ENCODE measurements at regions not wholly inside any gene's neighbourhood (a gene's known extent, or its start where the extent isn't known, plus 50 kb on each side); places are given as distances from the start of the nearest gene placed in this dataset.
"Not testable (repeated sequence)": the region's sequence is repeated elsewhere in the genome, so short reads cannot be mapped to it uniquely, and the experiment has no call there.

GRCh38 chr17:22300731-22301352, 608.5 kb downstream of the KCNJ18 start:
- TF ChIP-seq ZFX (IDR thresholded peaks at IDR 0.05; ENCODE audit: borderline replicate concordance) (no peak), CTCF (IDR thresholded peaks at IDR 0.05) (no peak)
- H3K27ac ChIP-seq, result no peak overlapping the region

DNA sequence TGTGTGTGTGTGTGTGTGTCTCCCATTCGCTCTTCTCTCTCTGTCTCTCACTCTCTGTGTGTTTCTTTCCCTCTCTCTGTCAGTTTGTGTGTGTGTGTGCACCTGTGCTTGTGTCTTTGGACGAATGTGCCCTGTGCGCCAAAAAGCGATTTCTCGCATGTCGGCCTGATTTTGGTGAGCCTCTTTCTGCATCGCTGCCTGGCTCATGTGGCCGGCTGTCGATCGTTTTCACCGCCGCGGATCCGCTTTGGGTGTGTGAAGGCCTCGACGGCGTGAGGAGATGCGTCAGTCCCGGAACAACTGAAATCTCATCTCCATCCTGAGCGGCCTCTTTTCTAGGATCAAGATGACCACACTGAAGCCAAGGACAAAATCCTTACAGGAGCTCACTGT, 609.0 kb downstream of the KCNJ18 start:
- H3K27ac ChIP-seq, result no peak overlapping the region
- TF ChIP-seq CTCF (IDR thresholded peaks at IDR 0.05) (no peak), ZFX (IDR thresholded peaks at IDR 0.05; ENCODE audit: borderline replicate concordance) (no peak)

DNA sequence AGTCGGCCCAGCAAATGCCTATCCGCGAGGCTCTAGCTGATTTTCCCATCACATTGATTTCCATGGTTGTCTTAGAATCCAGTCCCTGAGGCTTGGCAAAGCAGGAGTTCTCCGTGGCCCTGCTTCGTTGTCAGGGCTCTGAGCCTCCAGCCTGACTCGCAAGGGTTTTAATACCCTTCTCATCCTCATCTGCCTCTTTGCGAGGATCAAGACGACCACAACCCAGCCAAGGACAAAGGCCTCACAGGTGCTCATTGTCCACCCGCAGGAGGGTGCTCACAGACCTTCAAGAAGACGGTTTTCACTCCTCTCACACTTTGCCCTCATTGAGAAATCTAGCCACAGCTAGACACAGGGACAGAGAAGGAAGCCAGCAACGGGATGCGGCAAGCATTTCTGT, 610.8 kb downstream of the KCNJ18 start:
- H3K27ac ChIP-seq, result no peak overlapping the region
- no peak for TF ChIP-seq CTCF (IDR thresholded peaks at IDR 0.05)
- no peak for TF ChIP-seq ZFX (IDR thresholded peaks at IDR 0.05; ENCODE audit: borderline replicate concordance)

- TF ChIP-seq CTCF (IDR thresholded peaks at IDR 0.05) (no peak), ZFX (IDR thresholded peaks at IDR 0.05; ENCODE audit: borderline replicate concordance) (no peak)
- no peak overlapping the region for H3K27ac ChIP-seq
These were observed 611.5 kb downstream of the KCNJ18 start for GRCh38 chr17:22303865-22304264.

- no peak overlapping the region for H3K27ac ChIP-seq
- TF ChIP-seq ZFX (IDR thresholded peaks at IDR 0.05; ENCODE audit: borderline replicate concordance) (no peak), CTCF (IDR thresholded peaks at IDR 0.05) (no peak)
These were observed 612.5 kb downstream of the KCNJ18 start for GRCh38 chr17:22304667-22305303.

DNA sequence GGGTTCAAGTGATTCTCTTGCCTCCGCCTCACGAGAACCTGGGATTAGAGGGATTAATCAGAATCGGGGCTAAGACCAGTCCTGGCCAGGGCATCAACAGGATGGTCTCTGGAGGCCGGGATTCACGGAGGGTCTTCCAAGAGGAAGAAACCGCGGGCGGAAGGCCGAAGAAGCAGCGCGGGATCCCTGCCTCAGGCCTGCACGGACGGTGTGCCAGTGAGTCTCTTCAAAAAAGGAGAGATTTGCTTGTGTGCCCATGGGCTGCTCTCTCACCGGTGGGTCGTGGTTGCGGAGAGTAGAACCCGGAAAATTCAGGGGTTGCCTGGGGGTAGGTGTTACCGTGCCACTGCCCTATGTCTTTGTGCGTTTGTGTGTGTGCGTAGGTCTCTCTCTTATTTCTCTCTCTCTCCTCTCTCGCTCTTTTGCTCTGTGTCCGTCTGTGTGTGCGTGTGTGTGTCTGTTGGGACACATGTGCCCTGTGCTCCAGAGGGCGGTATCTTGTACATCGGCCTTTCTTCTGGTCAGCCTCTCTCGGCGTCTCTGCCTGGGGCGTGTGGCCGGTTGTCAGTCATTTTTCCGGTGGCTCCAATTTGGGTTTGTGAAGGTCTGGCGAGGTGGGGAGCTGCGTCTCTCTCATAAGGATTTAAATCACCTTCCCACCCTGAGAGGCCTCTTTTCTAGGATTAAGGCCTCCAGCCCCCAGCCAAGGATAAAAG, 613.2 kb downstream of the KCNJ18 start:
- no peak overlapping the region for H3K27ac ChIP-seq
- no peak for TF ChIP-seq ZFX (IDR thresholded peaks at IDR 0.05; ENCODE audit: borderline replicate concordance)
- no peak for TF ChIP-seq CTCF (IDR thresholded peaks at IDR 0.05)

GRCh38 chr17:22310292-22310691, 618.0 kb downstream of the KCNJ18 start:
- not testable (repeated sequence) for H3K27ac ChIP-seq
